ENCODE measurements at regions not wholly inside any gene's neighbourhood (a gene's known extent, or its start where the extent isn't known, plus 50 kb on each side); places are given as distances from the start of the nearest gene placed in this dataset.

DNA sequence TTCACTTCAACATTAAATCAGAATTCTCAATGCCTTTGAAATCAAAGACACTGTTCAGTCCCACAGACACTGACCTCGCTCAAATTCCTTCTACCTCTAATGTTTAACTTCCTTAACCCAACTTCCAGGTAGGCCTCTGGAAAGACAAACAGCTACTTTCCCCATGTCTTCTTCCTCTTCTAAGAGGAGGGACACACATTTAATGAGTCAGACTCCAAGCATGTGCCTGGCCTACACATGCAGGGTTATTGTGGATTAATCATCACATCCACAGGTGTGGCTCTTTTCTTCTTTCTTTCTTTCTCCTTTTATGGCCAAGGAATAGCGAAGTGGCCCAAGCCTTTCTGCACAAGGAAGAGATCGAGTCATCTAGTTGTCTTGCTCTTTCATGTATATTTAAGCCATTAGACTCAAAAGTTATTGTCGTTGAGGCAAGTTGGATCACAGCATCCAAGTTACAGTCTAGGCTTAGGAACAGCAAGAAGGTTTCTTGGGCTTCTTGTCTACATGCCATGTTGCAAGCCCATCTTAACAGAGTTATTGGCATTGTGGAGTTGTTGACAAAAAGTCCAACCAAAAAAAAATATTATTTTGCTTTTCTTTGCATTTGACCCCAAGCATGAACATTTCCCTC lies 387.8 kb downstream of the IRS1 start (continued):
- TF ChIP-seq, protein P1, sequence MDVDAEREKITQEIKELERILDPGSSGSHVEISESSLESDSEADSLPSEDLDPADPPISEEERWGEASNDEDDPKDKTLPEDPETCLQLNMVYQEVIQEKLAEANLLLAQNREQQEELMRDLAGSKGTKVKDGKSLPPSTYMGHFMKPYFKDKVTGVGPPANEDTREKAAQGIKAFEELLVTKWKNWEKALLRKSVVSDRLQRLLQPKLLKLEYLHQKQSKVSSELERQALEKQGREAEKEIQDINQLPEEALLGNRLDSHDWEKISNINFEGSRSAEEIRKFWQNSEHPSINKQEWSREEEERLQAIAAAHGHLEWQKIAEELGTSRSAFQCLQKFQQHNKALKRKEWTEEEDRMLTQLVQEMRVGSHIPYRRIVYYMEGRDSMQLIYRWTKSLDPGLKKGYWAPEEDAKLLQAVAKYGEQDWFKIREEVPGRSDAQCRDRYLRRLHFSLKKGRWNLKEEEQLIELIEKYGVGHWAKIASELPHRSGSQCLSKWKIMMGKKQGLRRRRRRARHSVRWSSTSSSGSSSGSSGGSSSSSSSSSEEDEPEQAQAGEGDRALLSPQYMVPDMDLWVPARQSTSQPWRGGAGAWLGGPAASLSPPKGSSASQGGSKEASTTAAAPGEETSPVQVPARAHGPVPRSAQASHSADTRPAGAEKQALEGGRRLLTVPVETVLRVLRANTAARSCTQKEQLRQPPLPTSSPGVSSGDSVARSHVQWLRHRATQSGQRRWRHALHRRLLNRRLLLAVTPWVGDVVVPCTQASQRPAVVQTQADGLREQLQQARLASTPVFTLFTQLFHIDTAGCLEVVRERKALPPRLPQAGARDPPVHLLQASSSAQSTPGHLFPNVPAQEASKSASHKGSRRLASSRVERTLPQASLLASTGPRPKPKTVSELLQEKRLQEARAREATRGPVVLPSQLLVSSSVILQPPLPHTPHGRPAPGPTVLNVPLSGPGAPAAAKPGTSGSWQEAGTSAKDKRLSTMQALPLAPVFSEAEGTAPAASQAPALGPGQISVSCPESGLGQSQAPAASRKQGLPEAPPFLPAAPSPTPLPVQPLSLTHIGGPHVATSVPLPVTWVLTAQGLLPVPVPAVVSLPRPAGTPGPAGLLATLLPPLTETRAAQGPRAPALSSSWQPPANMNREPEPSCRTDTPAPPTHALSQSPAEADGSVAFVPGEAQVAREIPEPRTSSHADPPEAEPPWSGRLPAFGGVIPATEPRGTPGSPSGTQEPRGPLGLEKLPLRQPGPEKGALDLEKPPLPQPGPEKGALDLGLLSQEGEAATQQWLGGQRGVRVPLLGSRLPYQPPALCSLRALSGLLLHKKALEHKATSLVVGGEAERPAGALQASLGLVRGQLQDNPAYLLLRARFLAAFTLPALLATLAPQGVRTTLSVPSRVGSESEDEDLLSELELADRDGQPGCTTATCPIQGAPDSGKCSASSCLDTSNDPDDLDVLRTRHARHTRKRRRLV (CRISPR knock-in tag; IDR thresholded peaks at IDR 0.05) = no peak
- no peak for TF ChIP-seq ZNF12 (CRISPR knock-in tag; IDR thresholded peaks at IDR 0.05)
- TF ChIP-seq, protein P2, sequence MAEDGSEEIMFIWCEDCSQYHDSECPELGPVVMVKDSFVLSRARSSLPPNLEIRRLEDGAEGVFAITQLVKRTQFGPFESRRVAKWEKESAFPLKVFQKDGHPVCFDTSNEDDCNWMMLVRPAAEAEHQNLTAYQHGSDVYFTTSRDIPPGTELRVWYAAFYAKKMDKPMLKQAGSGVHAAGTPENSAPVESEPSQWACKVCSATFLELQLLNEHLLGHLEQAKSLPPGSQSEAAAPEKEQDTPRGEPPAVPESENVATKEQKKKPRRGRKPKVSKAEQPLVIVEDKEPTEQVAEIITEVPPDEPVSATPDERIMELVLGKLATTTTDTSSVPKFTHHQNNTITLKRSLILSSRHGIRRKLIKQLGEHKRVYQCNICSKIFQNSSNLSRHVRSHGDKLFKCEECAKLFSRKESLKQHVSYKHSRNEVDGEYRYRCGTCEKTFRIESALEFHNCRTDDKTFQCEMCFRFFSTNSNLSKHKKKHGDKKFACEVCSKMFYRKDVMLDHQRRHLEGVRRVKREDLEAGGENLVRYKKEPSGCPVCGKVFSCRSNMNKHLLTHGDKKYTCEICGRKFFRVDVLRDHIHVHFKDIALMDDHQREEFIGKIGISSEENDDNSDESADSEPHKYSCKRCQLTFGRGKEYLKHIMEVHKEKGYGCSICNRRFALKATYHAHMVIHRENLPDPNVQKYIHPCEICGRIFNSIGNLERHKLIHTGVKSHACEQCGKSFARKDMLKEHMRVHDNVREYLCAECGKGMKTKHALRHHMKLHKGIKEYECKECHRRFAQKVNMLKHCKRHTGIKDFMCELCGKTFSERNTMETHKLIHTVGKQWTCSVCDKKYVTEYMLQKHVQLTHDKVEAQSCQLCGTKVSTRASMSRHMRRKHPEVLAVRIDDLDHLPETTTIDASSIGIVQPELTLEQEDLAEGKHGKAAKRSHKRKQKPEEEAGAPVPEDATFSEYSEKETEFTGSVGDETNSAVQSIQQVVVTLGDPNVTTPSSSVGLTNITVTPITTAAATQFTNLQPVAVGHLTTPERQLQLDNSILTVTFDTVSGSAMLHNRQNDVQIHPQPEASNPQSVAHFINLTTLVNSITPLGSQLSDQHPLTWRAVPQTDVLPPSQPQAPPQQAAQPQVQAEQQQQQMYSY (CRISPR knock-in tag; IDR thresholded peaks at IDR 0.05) = no peak
- TF ChIP-seq, protein P3, sequence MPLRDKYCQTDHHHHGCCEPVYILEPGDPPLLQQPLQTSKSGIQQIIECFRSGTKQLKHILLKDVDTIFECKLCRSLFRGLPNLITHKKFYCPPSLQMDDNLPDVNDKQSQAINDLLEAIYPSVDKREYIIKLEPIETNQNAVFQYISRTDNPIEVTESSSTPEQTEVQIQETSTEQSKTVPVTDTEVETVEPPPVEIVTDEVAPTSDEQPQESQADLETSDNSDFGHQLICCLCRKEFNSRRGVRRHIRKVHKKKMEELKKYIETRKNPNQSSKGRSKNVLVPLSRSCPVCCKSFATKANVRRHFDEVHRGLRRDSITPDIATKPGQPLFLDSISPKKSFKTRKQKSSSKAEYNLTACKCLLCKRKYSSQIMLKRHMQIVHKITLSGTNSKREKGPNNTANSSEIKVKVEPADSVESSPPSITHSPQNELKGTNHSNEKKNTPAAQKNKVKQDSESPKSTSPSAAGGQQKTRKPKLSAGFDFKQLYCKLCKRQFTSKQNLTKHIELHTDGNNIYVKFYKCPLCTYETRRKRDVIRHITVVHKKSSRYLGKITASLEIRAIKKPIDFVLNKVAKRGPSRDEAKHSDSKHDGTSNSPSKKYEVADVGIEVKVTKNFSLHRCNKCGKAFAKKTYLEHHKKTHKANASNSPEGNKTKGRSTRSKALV (CRISPR knock-in tag; IDR thresholded peaks at IDR 0.05) = no peak
- TF ChIP-seq MXI1 (IDR thresholded peaks at IDR 0.05; ENCODE audit: borderline replicate concordance, low read depth, low read length) = no peak; the same call in 2 of the 3 replicates
- TF ChIP-seq ZNF616 (CRISPR knock-in tag; IDR thresholded peaks at IDR 0.05; ENCODE audit: low read depth) = no peak
- 0 out of 2 replicates have a peak, but pooled peaks have one; percentile 40 for TF ChIP-seq ZNF557 (CRISPR knock-in tag; IDR thresholded peaks at IDR 0.05)
- TF ChIP-seq, protein P4, sequence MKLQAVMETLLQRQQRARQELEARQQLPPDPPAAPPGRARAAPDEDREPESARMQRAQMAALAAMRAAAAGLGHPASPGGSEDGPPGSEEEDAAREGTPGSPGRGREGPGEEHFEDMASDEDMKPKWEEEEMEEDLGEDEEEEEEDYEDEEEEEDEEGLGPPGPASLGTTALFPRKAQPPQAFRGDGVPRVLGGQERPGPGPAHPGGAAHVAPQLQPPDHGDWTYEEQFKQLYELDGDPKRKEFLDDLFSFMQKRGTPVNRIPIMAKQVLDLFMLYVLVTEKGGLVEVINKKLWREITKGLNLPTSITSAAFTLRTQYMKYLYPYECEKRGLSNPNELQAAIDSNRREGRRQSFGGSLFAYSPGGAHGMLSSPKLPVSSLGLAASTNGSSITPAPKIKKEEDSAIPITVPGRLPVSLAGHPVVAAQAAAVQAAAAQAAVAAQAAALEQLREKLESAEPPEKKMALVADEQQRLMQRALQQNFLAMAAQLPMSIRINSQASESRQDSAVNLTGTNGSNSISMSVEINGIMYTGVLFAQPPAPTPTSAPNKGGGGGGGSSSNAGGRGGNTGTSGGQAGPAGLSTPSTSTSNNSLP (IDR thresholded peaks at IDR 0.05; ENCODE audit: low read depth, low read length) = peak; percentile 37; the same call in 1 of the 2 replicates
- TF ChIP-seq ZNF136 (CRISPR knock-in tag; IDR thresholded peaks at IDR 0.05; ENCODE audit: low read depth) = no peak
- TF ChIP-seq ZFP37 (CRISPR knock-in tag; IDR thresholded peaks at IDR 0.05; ENCODE audit: borderline replicate concordance) = 0 out of 2 replicates have a peak, but pooled peaks have one; percentile 27
- TF ChIP-seq ZNF768 (CRISPR knock-in tag; IDR thresholded peaks at IDR 0.05) = no peak
- TF ChIP-seq, protein P5, sequence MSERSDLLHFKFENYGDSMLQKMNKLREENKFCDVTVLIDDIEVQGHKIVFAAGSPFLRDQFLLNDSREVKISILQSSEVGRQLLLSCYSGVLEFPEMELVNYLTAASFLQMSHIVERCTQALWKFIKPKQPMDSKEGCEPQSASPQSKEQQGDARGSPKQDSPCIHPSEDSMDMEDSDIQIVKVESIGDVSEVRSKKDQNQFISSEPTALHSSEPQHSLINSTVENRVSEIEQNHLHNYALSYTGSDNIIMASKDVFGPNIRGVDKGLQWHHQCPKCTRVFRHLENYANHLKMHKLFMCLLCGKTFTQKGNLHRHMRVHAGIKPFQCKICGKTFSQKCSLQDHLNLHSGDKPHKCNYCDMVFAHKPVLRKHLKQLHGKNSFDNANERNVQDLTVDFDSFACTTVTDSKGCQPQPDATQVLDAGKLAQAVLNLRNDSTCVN (CRISPR knock-in tag; IDR thresholded peaks at IDR 0.05; ENCODE audit: borderline replicate concordance) = 0 out of 2 replicates have a peak, but pooled peaks have one; percentile 50
- no peak for TF ChIP-seq PRMT3 (CRISPR knock-in tag; IDR thresholded peaks at IDR 0.05; ENCODE audit: borderline replicate concordance, low read depth)
- TF ChIP-seq, protein P6, sequence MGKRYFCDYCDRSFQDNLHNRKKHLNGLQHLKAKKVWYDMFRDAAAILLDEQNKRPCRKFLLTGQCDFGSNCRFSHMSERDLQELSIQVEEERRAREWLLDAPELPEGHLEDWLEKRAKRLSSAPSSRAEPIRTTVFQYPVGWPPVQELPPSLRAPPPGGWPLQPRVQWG (CRISPR knock-in tag; IDR thresholded peaks at IDR 0.05; ENCODE audit: borderline replicate concordance, low read depth) = no peak
